ENCODE measurements at regions not wholly inside any gene's neighbourhood (a gene's known extent, or its start where the extent isn't known, plus 50 kb on each side); places are given as distances from the start of the nearest gene placed in this dataset.

DNA sequence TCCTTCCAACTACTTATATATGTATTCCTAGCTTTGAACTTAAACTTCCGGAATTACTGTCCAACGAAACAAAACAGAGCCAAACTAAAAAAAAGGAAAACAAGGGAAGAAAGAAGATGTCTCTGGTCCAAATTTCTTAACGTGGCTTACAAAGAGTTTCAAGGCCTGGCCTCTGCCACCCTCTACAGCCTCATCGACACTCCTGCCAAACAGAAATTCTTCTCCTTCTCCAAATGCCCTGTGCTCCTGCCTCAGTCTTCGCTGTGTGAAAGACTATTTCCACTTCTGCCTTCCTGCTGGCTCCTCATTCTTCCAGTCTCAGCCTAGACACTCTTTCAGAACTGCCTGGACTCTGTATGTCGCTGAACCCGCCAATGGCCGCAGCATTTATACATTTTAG is 249.2 kb downstream of the TXNL1 start:
- TF ChIP-seq EZH2 (IDR thresholded peaks at IDR 0.05; ENCODE audit: insufficient read depth, low read length) = no peak
- TF ChIP-seq, protein P1, sequence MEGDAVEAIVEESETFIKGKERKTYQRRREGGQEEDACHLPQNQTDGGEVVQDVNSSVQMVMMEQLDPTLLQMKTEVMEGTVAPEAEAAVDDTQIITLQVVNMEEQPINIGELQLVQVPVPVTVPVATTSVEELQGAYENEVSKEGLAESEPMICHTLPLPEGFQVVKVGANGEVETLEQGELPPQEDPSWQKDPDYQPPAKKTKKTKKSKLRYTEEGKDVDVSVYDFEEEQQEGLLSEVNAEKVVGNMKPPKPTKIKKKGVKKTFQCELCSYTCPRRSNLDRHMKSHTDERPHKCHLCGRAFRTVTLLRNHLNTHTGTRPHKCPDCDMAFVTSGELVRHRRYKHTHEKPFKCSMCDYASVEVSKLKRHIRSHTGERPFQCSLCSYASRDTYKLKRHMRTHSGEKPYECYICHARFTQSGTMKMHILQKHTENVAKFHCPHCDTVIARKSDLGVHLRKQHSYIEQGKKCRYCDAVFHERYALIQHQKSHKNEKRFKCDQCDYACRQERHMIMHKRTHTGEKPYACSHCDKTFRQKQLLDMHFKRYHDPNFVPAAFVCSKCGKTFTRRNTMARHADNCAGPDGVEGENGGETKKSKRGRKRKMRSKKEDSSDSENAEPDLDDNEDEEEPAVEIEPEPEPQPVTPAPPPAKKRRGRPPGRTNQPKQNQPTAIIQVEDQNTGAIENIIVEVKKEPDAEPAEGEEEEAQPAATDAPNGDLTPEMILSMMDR (IDR thresholded peaks at IDR 0.05; ENCODE audit: insufficient read depth, low read depth, low read length) = no peak
- H3K79me2 ChIP-seq (ENCODE audit: insufficient read depth, low read length) = no peaks in the 10 kb centered on the region
- Mint-ChIP-seq H3K4me1 (ENCODE audit: low read depth, unreplicated experiment) (peaks cover 5% of the 10 kb centered on the region), H3K36me3 (ENCODE audit: low read depth, unreplicated experiment) (no peaks in the 10 kb centered on the region), H3K27ac (ENCODE audit: unreplicated experiment) (no peak overlapping the region), H3K9me3 (ENCODE audit: unreplicated experiment) (peaks cover 4% of the 10 kb centered on the region), H3K4me3 (ENCODE audit: unreplicated experiment) (no peak overlapping the region), H3K27me3 (ENCODE audit: low read depth, unreplicated experiment) (no peaks in the 10 kb centered on the region)
- DNase-seq (ENCODE audit: low read depth) (no peak), FAIRE-seq (no peak)
- H3K4me3 ChIP-seq (ENCODE audit: insufficient read depth, low read depth, low read length) = no peak overlapping the region
- no peaks in the 10 kb centered on the region for H3K36me3 ChIP-seq (ENCODE audit: insufficient read depth, low read length)
- H3K27me3 ChIP-seq (ENCODE audit: insufficient read depth, low read length) = no peaks in the 10 kb centered on the region
- no peak overlapping the region for H2AFZ ChIP-seq (ENCODE audit: low read depth, low read length)
- H3K9ac ChIP-seq (ENCODE audit: low read length) = no peak overlapping the region
- no peak overlapping the region for H3K4me2 ChIP-seq (ENCODE audit: low read length)
- no peak overlapping the region for H3K27ac ChIP-seq (ENCODE audit: low read depth, low read length)
- H3K9me3 ChIP-seq (ENCODE audit: insufficient read depth, low read depth, low read length) = no peaks in the 10 kb centered on the region
- H4K20me1 ChIP-seq (ENCODE audit: insufficient read depth, low read length) = no peaks in the 10 kb centered on the region
- no peaks in the 10 kb centered on the region for H3K4me1 ChIP-seq (ENCODE audit: insufficient read depth, low read length)

GRCh38 chr18:56388571-56388970 is 249.8 kb downstream of the TXNL1 start:
- Histone ChIP-seq H3K27me3 (ENCODE audit: insufficient read depth, low read length) (no peaks in the 10 kb centered on the region), H3K27ac (ENCODE audit: low read depth, low read length) (no peak overlapping the region), H3K36me3 (ENCODE audit: insufficient read depth, low read length) (no peaks in the 10 kb centered on the region), H2AFZ (ENCODE audit: low read depth, low read length) (no peak overlapping the region), H3K9me3 (ENCODE audit: insufficient read depth, low read depth, low read length) (no peaks in the 10 kb centered on the region), H4K20me1 (ENCODE audit: insufficient read depth, low read length) (no peaks in the 10 kb centered on the region), H3K4me2 (ENCODE audit: low read length) (no peak overlapping the region), H3K4me1 (ENCODE audit: insufficient read depth, low read length) (no peaks in the 10 kb centered on the region), H3K9ac (ENCODE audit: low read length) (no peak overlapping the region), H3K79me2 (ENCODE audit: insufficient read depth, low read length) (no peaks in the 10 kb centered on the region), H3K4me3 (ENCODE audit: insufficient read depth, low read depth, low read length) (no peak overlapping the region)
- Mint-ChIP-seq H3K9me3 (ENCODE audit: unreplicated experiment) (peaks cover 4% of the 10 kb centered on the region), H3K27ac (ENCODE audit: unreplicated experiment) (no peak overlapping the region), H3K36me3 (ENCODE audit: low read depth, unreplicated experiment) (no peaks in the 10 kb centered on the region), H3K4me1 (ENCODE audit: low read depth, unreplicated experiment) (no peaks in the 10 kb centered on the region), H3K4me3 (ENCODE audit: unreplicated experiment) (no peak overlapping the region), H3K27me3 (ENCODE audit: low read depth, unreplicated experiment) (no peaks in the 10 kb centered on the region)
- DNase-seq (ENCODE audit: low read depth) (peak; percentile 26), FAIRE-seq (no peak)
- TF ChIP-seq, protein P1 (IDR thresholded peaks at IDR 0.05; ENCODE audit: insufficient read depth, low read depth, low read length) = no peak
- no peak for TF ChIP-seq EZH2 (IDR thresholded peaks at IDR 0.05; ENCODE audit: insufficient read depth, low read length)

- H3K36me3 ChIP-seq (ENCODE audit: insufficient read depth, low read length) = no peaks in the 10 kb centered on the region
- Mint-ChIP-seq H3K27me3 (ENCODE audit: low read depth, unreplicated experiment) (no peaks in the 10 kb centered on the region), H3K27ac (ENCODE audit: unreplicated experiment) (no peak overlapping the region), H3K9me3 (ENCODE audit: unreplicated experiment) (peaks cover 4% of the 10 kb centered on the region), H3K4me1 (ENCODE audit: low read depth, unreplicated experiment) (peaks cover 3% of the 10 kb centered on the region), H3K36me3 (ENCODE audit: low read depth, unreplicated experiment) (no peaks in the 10 kb centered on the region), H3K4me3 (ENCODE audit: unreplicated experiment) (no peak overlapping the region)
- no peak overlapping the region for H2AFZ ChIP-seq (ENCODE audit: low read depth, low read length)
- H3K9me3 ChIP-seq (ENCODE audit: insufficient read depth, low read depth, low read length) = no peaks in the 10 kb centered on the region
- H3K79me2 ChIP-seq (ENCODE audit: insufficient read depth, low read length) = no peaks in the 10 kb centered on the region
- no peak overlapping the region for H3K4me3 ChIP-seq (ENCODE audit: insufficient read depth, low read depth, low read length)
- H3K27ac ChIP-seq (ENCODE audit: low read depth, low read length) = no peak overlapping the region
- H3K9ac ChIP-seq (ENCODE audit: low read length) = no peak overlapping the region
- no peak overlapping the region for H3K4me2 ChIP-seq (ENCODE audit: low read length)
- H3K4me1 ChIP-seq (ENCODE audit: insufficient read depth, low read length) = no peaks in the 10 kb centered on the region
- no peaks in the 10 kb centered on the region for H4K20me1 ChIP-seq (ENCODE audit: insufficient read depth, low read length)
- TF ChIP-seq, protein P1 (IDR thresholded peaks at IDR 0.05; ENCODE audit: insufficient read depth, low read depth, low read length) = no peak
- TF ChIP-seq EZH2 (IDR thresholded peaks at IDR 0.05; ENCODE audit: insufficient read depth, low read length) = no peak
- no peak for FAIRE-seq
- H3K27me3 ChIP-seq (ENCODE audit: insufficient read depth, low read length) = no peaks in the 10 kb centered on the region
- no peak for DNase-seq (ENCODE audit: low read depth)
These were observed 251.5 kb downstream of the TXNL1 start for GRCh38 chr18:56386856-56387255.
